PC-3 (cell line): ENCODE measurements at regions not wholly inside any gene's neighbourhood (a gene's known extent, or its start where the extent isn't known, plus 50 kb on each side); places are given as distances from the start of the nearest gene placed in this dataset.

Experiments used
- CTCF ChIP-seq: fragments of 300-600 bp; sonication (generic); conservative IDR thresholded peaks from 2 replicates; pipeline ENCODE4 v1.5.1; 2017; ENCODE audit warnings: antibody characterized with exemption, low read depth, mild to moderate bottlenecking, low read length
- EZH2 ChIP-seq: fragments of 300-600 bp; sonication (generic); IDR thresholded peaks from one replicate; pipeline ENCODE4 v1.6.1; 2017; ENCODE audit warnings: antibody characterized with exemption, mild to moderate bottlenecking, low read length; ENCODE audit not compliant: unreplicated experiment
- EZH2phosphoT487 ChIP-seq: fragments of 300-600 bp; sonication (generic); IDR thresholded peaks from 2 replicates; pipeline ENCODE4 v1.6.1; 2018; ENCODE audit warnings: mild to moderate bottlenecking, antibody characterized with exemption, low read length, borderline replicate concordance

GRCh38 chr16:87233928-87234327 is 83.3 kb downstream of the C16orf95 start:
- TF ChIP-seq CTCF = 0 out of 2 replicates have a peak, but pooled peaks have one; percentile 9
- no peak for TF ChIP-seq EZH2
- TF ChIP-seq EZH2phosphoT487 = no peak
